Fibroblast of pulmonary artery (primary cell): ENCODE measurements at regions not wholly inside any gene's neighbourhood (a gene's known extent, or its start where the extent isn't known, plus 50 kb on each side); places are given as distances from the start of the nearest gene placed in this dataset.

ENCODE experiments used
- DNase-seq: peaks from one replicate; pipeline ENCODE4 v3.0.0-alpha.2; 2010; ENCODE audit warnings: low read depth
- H3K4me3 ChIP-seq: replicated peaks from 2 replicates; pipeline ENCODE4 v1.5.1; 2011; ENCODE audit warnings: low read depth, mild to moderate bottlenecking, control low read depth, low read length, moderate library complexity
- CTCF ChIP-seq: IDR thresholded peaks from 2 replicates; pipeline ENCODE4 v1.5.1; 2011; ENCODE audit warnings: mild to moderate bottlenecking, control low read depth, low read length, inconsistent platforms; ENCODE audit errors: missing control alignments

DNA sequence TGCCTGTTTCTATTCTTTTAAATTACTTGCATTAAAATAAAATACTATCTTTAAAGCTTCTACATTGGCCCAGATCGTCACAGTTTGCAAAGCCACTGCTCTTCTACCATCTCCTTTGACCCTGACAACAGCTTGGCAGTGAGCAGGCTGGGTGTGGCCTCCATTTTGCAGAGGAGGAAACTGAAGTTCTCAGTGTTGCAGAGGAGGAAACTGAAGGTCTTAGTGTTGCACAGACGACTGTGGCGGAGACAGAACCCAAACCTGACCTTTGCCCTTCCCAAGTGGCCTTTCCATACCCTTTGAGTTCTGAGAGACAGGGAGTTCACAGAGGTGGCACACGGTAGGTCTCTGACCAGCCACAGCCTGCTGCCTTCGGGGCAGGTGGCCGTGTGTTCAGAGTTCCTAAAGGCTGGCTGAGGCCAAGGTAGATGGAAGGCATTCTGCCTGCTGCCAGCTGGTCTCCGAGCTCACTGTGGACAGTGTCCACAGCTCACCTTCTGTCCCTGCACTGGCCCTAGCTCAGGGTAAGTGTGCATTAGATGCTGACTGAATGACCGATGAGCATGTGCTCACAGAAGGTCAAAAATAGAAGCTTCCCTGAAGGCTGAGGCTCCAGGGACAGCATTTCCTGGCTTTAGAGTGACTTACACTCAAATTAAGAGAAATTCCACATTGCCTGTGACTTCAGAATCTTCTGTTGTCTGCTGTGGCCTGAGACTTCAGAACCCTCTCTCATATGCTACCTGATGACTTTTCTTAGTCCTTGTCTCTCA, 113.5 kb upstream of the SLC24A3 start:
- TF ChIP-seq CTCF = no peak
- no peak for DNase-seq
- no peak overlapping the region for H3K4me3 ChIP-seq

DNA sequence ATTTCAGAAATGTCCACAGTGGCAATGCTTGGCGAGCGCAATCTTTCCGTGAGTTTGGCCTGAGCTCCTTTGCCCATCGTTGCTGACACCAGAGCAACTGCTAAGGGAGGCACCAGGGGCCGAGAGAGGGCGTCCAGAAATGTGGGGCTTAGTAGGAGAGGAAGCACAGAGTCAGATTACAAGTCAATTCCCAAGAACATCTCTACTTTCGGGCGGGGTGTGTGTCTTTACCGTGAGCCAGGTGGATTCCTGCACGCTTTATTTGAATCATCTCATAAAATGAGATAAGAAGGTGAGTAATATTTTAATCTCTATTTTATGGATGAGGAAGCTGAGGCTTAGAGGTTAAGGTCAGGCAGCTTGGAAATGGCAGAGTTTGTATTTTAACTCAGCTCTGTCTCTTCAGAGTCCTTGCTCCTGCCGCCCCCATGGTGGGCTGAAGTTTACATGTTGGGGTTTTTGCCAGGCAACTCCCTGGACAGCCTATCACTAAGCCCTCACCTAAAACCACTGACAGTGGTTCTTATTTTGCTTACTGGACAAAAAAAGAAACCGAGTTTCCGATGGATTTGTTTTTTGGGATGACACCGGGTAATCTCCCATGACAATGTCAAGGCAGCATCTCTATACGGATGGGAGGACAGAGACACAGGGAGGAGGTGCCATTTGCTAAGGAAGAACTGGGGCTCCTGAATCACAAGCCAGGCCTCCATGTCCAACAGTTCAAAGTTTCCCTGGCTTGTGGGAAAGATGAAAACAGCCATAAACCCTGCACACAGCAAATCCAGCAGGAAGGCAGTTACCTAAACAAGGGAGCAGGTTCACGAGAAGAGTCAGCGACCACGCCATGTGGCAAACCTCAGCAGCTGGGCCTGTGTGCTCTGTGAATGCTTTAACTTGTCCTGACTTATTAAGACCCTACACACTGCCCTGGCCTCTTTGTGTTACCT, 112.6 kb upstream of the SLC24A3 start:
- H3K4me3 ChIP-seq = no peak overlapping the region
- TF ChIP-seq CTCF = no peak
- DNase-seq = no peak

GRCh38 chr20:19100975-19101374, 111.5 kb upstream of the SLC24A3 start:
- no peak overlapping the region for H3K4me3 ChIP-seq
- DNase-seq = no peak
- TF ChIP-seq CTCF = no peak

GRCh38 chr20:19104186-19104585, 108.3 kb upstream of the SLC24A3 start:
- DNase-seq = no peak
- H3K4me3 ChIP-seq = no peak overlapping the region

GRCh38 chr20:19108155-19108554, 104.3 kb upstream of the SLC24A3 start:
- no peak overlapping the region for H3K4me3 ChIP-seq
- no peak for DNase-seq
- no peak for TF ChIP-seq CTCF

More at GRCh38 chr20:19104186-19104585, 108.3 kb upstream of the SLC24A3 start:
- no peak for TF ChIP-seq CTCF

GRCh38 chr20:19110285-19110684, 102.2 kb upstream of the SLC24A3 start:
- TF ChIP-seq CTCF = no peak
- H3K4me3 ChIP-seq = no peak overlapping the region
- no peak for DNase-seq
